ENCODE measurements at regions not wholly inside any gene's neighbourhood (a gene's known extent, or its start where the extent isn't known, plus 50 kb on each side); places are given as distances from the start of the nearest gene placed in this dataset.
"Not testable (repeated sequence)": the region's sequence is repeated elsewhere in the genome, so short reads cannot be mapped to it uniquely, and the experiment has no call there.

DNA sequence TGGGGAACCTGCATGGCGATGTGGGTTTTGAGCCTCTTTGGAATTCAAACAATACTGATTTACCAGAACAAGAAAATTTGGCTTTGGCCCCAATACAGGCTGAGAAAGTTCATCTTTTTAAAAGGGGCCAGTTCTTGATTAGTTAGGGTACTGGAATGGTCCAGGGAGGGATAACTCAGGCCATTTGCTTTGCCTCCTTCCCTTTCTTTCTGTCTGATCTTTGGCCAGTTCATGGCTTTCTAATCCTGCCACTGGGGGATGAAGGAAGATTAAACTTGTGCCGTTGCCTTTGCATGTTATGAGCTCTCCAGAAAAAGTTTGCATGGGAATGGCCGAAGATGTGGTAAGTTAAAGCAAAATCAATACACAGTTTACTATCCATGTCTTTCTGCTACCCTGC, 78.4 kb downstream of the ADAMTS15 start:
- DNase-seq, result no peak

DNA sequence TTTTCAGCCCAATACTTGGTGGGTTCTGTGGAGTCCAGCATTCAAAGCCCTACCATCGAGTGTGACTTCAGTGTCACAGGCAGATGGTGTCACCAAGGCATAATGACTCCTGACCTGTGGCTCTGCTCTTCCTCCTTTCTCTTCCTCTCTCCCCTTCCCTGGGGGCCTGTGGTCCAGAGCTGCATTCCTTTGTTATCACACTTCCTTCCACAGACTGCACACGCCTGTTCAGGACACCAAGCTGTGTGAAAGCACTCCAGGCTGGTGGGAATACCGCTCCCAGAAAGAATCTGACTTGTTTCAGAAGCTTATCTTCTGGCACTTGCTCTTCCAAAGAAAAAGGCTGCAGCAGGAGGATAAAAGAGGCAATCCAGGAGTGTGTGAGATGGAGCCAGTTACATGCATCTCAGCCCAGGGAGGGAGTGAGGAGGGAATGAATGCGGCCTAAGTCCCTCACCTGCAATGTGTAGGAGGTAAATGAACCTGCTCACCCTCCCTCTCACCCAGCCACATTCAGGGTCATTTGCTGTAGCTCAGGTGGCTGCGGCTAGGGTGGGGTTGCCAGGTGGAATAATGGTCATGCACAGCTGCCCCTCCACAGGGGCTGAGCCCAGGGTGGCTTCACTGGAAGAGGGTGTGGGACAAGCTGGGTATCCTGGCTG, 79.3 kb downstream of the ADAMTS15 start:
- no peak for DNase-seq

DNA sequence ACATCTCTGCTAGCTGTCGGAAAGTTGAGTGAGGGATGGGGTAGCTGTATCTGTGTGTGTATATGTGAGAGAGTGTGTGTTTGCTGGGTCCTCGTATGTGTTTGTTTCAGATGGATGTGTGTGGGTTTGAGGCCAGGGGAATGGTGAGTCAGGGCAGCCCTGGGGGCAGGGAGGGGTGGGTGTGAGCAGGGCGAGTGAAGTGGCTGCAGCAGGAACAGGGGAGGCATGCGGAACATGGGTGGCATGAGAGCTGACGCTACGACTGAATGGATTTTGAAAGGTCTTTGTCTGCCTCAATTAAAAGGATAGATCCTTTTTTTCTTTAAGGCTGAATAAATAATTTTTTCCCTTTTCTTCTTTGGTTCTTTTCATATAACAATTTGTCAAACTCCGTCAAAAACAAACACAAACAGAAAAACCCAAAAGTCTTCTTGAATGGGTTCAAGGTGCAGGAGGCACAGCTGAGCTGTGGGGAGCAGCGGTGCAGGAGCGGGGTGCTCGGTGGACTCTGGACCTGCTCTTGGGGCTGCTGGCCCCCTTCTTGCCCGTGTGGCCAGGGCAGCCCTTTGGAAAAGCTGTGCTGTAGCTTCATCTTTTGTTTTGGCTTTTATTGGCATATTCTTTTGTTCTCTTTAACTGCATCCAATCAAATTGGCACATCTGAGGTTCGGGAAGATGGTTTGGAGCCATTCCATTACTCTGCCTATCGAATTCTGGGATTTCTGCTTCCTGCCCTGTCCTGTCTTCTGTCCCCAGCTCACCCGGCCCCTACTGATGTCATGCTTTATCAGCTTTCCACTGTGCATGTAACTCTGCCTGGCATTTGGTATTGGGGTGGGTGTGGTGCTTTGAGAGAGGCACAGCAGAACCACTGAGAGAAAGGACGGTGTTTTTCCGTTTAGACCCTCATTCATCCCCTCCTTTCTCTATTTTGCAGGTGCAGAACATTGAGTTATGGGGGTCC, 80.1 kb downstream of the ADAMTS15 start:
- no peak for DNase-seq

DNA sequence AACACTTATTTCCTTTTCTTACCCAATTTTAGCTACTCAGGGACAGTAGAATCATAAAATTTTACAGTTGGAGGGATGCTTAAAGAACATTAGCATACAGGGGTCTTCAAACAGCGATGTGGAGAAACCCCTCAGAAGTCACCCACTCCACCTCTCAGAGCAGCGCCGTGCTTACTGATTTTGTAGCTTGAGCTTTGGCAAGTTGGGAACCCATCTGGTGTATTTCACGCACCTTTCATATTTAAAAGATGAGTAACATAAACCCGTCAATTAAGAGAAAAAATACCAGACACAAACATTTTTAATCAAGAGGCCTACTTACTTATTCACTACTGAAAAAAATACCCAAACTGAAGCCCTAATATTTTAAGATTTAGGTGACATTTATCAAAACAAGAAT, 80.9 kb downstream of the ADAMTS15 start:
- DNase-seq, result no peak

DNA sequence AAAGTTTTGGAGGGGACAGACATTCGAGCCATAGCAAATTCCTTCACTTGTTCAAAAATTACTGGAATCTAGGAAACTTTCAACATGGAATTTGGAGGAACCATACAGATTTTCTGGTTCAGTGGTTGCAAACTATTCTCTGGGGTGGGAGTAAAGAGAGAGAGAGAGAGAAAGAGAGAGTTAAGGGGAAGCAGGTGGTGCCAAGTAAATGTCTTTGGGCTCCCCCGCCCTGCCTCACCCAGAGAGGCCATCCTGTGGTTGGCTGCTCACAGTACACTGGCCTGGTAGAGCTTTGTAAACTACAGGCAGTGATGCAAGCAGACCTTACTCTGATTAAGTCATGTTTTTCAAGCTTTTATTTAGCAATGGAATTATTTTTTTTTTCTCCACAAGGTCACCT, 82.6 kb downstream of the ADAMTS15 start:
- no peak for DNase-seq

GRCh38 chr11:130533113-130533798, 84.8 kb downstream of the ADAMTS15 start:
- peak; percentile 17 for DNase-seq

DNA sequence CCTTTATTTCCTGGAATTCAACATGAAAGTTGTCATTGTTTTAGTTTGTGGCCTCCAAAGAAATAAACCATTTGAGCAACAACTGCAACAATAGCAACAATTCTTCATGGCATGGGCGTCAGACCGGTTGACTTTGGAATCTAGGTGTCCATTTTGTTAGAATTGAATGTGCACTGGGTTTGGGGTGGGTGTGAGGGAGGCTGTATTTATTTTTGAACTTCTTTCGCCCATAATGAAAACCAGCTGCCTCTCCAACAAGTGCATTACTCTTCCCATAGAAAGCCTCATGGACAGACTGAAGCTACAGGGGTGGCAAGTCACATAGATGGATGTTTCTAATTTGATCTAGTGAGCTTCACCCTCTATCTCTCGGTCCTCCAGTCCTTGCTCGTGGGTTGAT, 85.4 kb downstream of the ADAMTS15 start:
- DNase-seq, result no peak

DNA sequence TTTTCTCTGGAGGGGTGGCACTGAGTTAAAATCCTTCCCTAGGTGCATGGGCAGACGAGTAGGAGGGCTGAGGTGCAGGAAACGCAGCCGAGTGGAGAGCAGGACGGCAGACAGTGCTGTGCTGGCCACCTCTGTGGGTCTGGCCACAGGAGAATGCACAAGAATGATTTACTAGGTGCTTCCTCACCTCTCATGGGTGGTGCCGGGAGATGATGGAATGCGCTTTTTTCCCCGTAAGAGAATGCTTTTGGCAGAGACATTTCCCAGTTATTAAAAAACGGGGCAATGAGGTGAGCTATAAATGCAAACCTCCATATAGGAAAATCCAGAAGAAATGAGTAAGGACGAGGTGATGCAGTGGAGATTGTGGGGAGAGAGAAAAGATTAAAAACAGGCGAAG, 86.1 kb downstream of the ADAMTS15 start:
- DNase-seq, result no peak

- no peak for DNase-seq
These were observed 87.1 kb downstream of the ADAMTS15 start for GRCh38 chr11:130535520-130535919.

DNA sequence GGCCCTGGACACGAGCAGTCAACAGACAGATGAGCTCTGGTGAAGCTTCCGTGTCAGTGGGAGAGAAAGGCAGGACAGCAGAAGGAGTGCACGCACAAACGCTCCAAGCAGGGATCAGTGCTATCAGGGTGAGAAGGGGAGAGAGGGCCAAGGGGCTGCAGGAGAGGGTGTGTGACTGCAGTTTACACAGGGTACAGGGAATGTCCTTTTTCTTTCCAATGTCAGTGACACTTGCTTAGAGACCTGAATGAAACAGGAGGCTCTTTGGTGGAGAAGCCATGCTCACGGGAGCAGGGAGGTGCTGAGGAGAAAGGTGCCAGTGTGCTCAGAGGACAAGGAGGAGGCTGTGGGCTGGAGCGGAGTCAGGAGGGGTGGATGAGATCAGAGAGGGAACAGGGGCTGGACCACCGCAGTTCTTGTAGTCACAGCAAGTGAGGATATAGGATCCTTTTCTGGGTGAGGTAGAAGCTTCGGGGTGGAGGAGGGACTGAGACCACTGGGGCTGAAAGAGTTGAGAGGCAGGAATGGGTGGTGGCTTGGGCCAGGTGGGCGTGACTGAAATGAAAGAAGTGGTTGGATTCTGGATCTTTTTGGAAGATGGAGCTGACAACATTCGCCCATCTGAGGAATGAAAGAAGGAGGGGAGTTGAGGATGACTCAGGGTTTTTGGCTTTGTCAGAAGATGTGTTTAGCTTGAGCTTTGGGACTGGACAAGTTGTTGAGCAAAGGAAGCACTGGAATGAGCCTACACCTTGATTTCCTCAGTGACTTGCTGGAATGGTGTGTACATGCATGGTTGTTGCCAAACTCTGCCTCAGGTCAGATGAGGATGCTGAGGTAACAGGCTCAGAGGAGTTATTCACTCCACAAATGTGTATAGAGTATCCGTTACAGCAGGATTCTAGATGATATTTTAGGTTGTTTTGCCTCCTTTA, 87.9 kb downstream of the ADAMTS15 start:
- DNase-seq, result no peak

GRCh38 chr11:130539680-130540079, 91.2 kb downstream of the ADAMTS15 start:
- not testable (repeated sequence) for DNase-seq

DNA sequence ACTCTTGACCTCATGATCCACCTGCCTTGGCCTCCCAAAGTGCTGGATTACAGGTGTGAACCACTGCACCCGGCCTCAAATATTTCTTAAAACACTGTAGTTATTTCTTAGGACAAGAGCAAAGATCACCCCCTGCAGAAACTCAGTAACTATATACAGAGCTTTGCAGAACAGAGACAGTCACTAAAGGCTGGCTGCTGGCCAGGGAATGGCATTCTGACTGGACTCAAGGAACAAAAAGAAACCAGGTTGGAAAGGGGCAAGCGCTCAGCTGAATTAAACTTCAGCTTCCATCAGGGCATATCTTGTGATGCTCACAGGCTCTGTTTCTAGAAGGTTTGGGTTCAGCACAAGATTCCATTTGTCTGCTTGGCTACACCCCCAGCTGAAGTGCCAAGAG, 95.8 kb downstream of the ADAMTS15 start:
- DNase-seq, result no peak

DNA sequence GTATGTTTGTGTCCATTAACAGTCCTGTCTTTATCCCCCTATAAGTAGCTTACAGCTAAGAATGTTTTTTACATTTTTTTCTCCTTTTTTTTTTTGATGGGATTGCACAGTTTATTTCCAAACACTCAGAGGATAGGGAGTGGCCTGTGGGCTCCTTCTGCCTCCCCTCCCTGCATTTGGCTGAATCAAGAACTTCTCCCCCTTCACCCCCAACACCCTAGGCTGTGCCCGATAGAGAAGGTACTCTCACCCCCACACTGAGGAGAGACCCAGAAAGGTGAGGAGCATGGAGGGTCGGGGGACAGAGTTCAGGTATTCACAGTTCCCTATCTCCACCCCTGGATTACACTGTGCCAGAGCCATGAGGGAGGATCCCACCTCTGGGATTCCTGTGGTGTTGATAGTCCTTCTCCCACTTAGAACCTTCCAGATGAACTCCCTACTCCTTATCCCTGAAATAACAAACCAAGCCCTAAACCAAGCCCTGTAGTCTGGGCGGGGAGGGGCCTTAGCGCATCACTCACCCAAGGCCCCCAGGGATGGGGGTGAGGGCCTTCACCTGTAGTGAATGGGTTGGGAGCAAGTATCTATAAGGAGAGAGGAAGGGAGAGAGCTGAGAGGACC, 97.1 kb downstream of the ADAMTS15 start:
- DNase-seq, result no peak

GRCh38 chr11:130546438-130546837, 98.0 kb downstream of the ADAMTS15 start:
- DNase-seq, result no peak

DNA sequence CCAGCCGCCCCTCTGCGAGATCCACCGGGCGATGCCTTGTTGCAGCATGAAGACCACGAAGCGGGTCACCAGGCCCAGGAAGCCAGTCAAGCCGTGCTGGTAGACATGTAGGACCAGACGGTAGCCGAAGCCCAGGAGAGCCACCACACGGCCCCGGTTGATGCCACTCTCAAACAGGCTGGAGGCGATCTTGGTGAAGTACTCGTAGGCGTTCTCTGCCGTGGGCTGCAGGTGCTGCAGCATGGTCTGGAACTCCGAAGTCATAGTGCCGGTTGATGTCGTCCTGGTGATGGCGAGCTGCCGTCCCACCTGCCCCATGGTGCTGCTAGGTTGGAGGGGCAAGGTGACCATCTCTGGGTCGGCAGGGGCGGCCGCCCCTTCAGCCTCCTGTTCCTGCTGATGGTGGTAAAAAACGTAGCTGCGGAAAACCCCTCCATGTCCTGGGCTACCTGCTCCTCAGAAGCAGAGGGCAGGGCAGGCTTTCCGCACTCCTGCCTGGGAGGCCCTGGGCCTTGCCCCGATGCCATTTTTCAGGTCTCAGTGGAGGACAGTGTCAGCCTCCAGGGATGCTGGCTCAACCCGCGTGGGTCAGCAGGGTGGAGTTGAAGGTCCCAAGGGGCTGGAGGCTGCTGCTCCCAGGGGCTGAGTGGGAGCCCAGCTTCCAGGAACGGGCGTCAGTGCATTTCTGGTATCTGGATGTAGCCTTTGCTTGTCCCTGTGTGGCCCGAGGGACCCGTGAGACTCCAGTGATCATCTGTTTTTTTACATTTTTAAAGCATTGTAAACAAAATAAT, 98.7 kb downstream of the ADAMTS15 start:
- no peak for DNase-seq

- no peak for DNase-seq
These were observed 99.5 kb downstream of the ADAMTS15 start for GRCh38 chr11:130547761-130548490.

- DNase-seq, result no peak
These were observed 100.0 kb downstream of the ADAMTS15 start for GRCh38 chr11:130548491-130548833.

DNA sequence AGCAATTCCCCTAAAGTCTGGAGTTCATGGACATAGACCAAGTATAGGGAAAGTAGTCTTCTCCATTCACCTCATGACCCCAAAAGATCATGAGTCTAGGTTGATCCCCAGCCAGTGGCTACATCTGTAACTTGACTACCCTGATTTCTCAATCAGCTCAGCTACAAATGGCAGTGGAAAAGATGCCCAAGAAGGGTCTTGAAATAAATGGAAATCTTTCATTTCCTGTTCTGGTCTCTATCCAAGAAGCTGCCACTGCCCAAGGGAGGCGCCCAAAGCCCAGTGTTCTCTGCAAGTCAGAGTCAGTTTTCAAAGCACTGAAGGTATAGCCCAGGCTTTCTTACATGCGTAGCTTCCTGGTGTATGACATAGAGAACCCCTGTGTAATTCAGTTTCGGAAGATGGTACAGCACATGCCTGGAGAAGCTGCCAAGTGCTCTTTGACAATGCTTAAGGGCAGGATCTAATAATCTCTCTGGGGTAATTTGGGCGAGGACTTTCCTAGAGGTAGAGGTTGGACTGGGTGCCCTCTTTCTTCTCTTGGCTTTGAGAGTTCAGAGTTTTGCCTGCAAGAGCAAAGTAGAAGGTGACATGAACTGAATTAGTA, 101.1 kb downstream of the ADAMTS15 start:
- DNase-seq, result no peak

DNA sequence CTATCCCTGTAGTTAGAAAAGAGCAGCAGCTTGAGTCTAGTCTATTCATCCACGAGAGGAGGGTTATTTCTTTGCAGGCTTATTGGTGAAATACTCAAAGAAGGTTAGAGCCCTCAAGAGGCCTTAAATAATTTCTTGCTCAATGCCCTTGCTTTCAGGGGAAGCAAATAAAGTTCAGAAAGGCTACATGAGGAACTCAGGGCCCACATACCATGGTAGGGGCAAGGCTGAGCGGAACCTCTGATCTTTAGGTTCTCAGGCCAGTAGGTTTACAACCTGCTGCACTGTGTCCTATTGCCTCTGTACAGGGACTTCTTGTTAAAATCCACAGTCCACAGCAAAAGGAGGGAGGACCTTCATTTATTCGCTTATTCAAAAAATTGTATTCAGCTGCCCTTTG, 101.7 kb downstream of the ADAMTS15 start:
- DNase-seq, result no peak

DNA sequence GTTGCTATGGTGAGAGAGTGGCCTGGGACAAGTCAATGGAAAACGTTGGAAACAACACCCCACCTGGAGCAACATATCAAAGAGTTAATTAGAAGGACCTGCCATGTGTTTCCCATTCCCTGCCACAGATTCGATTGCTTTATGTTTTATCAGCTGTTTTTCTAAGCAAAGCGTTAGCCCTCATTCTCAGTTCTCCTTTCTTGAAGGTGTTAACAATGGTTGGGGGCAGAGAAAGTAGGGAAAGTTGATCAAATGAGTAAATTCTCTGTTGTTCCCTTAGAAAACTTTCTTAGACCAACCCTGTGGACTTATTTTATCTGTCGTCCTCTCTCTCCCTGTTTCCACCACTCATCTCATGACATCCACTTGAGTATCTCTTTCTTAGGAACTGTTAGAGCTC, 102.5 kb downstream of the ADAMTS15 start:
- no peak for DNase-seq

All from NCI-H1092 (cell line).